WTC11 (cell line): ENCODE measurements at regions not wholly inside any gene's neighbourhood (a gene's known extent, or its start where the extent isn't known, plus 50 kb on each side); places are given as distances from the start of the nearest gene placed in this dataset.
"Not testable (repeated sequence)": the region's sequence is repeated elsewhere in the genome, so short reads cannot be mapped to it uniquely, and the experiment has no call there.

Source experiments
- ATAC-seq: fragments of 200-7000 bp; cut with Tn5 transposase; 2 replicates; pipeline ENCODE4 v1.10.0; 2021; ENCODE audit warnings: mild to moderate bottlenecking, moderate library complexity
- CTCF ChIA-PET: fragments of 300-600 bp; sonication (Branson Sonifier 250); formaldehyde crosslinking; loops from one replicate; lab custom pipeline; 2021; ENCODE audit warnings: antibody characterized with exemption; lab: Charles Lee
- POLR2A ChIA-PET: fragments of 350-600 bp; sonication (Branson Sonifier 250); formaldehyde crosslinking; loops from one replicate; lab custom pipeline; 2021; ENCODE audit warnings: antibody characterized with exemption; lab: Charles Lee
- DNase-seq: peaks from one replicate; pipeline ENCODE4 v3.0.0; 2021; ENCODE audit warnings: low spot score
- H3K27ac Mint-ChIP-seq: 2 replicates; pipeline ENCODE4 v1.8.0; 2021; ENCODE audit warnings: mixed read lengths
- H3K27me3 Mint-ChIP-seq: 2 replicates; pipeline ENCODE4 v1.8.0; 2021; ENCODE audit warnings: low read depth, mild to moderate bottlenecking, moderate library complexity, mixed read lengths
- H3K36me3 Mint-ChIP-seq: 2 replicates; pipeline ENCODE4 v1.8.0; 2021; ENCODE audit warnings: mixed read lengths
- H3K4me1 Mint-ChIP-seq: 2 replicates; pipeline ENCODE4 v1.8.0; 2022; ENCODE audit warnings: mixed read lengths
- H3K4me3 Mint-ChIP-seq: 2 replicates; pipeline ENCODE4 v1.8.0; 2021; ENCODE audit warnings: mild to moderate bottlenecking, moderate library complexity, mixed read lengths
- H3K9me3 Mint-ChIP-seq: 2 replicates; pipeline ENCODE4 v1.8.0; 2021; ENCODE audit warnings: mixed read lengths
- GRHL2 ChIP-seq: fragments of 250-450 bp; sonication (Bioruptor Pico); IDR thresholded peaks from 2 replicates; pipeline ENCODE4 v1.8.0; 2022; ENCODE audit warnings: mild to moderate bottlenecking, moderate library complexity; ENCODE audit not compliant: insufficient replicate concordance, severe bottlenecking
- HMGA2 ChIP-seq: fragments of 250-450 bp; sonication (Bioruptor Pico); IDR thresholded peaks from 2 replicates; pipeline ENCODE4 v1.4.0; 2021; ENCODE audit warnings: mild to moderate bottlenecking, moderate library complexity
- IRF1 ChIP-seq: sonication (generic); formaldehyde crosslinking; IDR thresholded peaks from 2 replicates; pipeline ENCODE4 v1.8.0; 2023; ENCODE audit warnings: missing genetic modification reagents
- KAT7 ChIP-seq: sonication (generic); formaldehyde crosslinking; IDR thresholded peaks from 2 replicates; pipeline ENCODE4 v1.8.1; 2023; ENCODE audit warnings: missing genetic modification reagents, mild to moderate bottlenecking, borderline replicate concordance
- NFE2L1 ChIP-seq: sonication (generic); formaldehyde crosslinking; IDR thresholded peaks from 2 replicates; pipeline ENCODE4 v1.8.1; 2023; ENCODE audit warnings: missing genetic modification reagents
- NR1H2 ChIP-seq: sonication (generic); formaldehyde crosslinking; IDR thresholded peaks from 2 replicates; pipeline ENCODE4 v1.9.0; 2021; ENCODE audit warnings: mild to moderate bottlenecking, moderate library complexity, missing genetic modification reagents
- SMAD4 ChIP-seq: sonication (generic); formaldehyde crosslinking; IDR thresholded peaks from 2 replicates; pipeline ENCODE4 v1.8.0; 2022; ENCODE audit warnings: mild to moderate bottlenecking, missing genetic modification reagents
- SOX15 ChIP-seq: fragments of 250-450 bp; sonication (Bioruptor Pico); IDR thresholded peaks from 2 replicates; pipeline ENCODE4 v1.9.0; 2021; ENCODE audit warnings: mild to moderate bottlenecking
- SP1 ChIP-seq: sonication (generic); formaldehyde crosslinking; conservative IDR thresholded peaks from 2 replicates; pipeline ENCODE4 v1.8.1; 2022; ENCODE audit warnings: missing genetic modification reagents
- TCF7 ChIP-seq: sonication (generic); formaldehyde crosslinking; IDR thresholded peaks from 2 replicates; pipeline ENCODE4 v1.8.0; 2022; ENCODE audit warnings: mild to moderate bottlenecking, low read depth, missing genetic modification reagents, moderate library complexity
- USF1 ChIP-seq: sonication (generic); formaldehyde crosslinking; IDR thresholded peaks from 2 replicates; pipeline ENCODE4 v1.8.0; 2022; ENCODE audit warnings: mild to moderate bottlenecking, missing genetic modification reagents
- ZNF121 ChIP-seq: sonication (generic); formaldehyde crosslinking; IDR thresholded peaks from 2 replicates; pipeline ENCODE4 v1.8.0; 2023; ENCODE audit warnings: missing genetic modification reagents
- ZNF138 ChIP-seq: sonication (generic); formaldehyde crosslinking; conservative IDR thresholded peaks from 2 replicates; pipeline ENCODE4 v1.8.1; 2022; ENCODE audit warnings: mild to moderate bottlenecking, moderate library complexity, missing genetic modification reagents
- ZNF281 ChIP-seq: sonication (generic); formaldehyde crosslinking; IDR thresholded peaks from 2 replicates; pipeline ENCODE4 v1.8.0; 2023; ENCODE audit warnings: mild to moderate bottlenecking, missing genetic modification reagents
- ZNF671 ChIP-seq: fragments of 250-450 bp; sonication (Bioruptor Pico); IDR thresholded peaks from 2 replicates; pipeline ENCODE4 v1.8.0; 2021; ENCODE audit warnings: mild to moderate bottlenecking
- TF ChIP-seq, protein P1 (sequence below): fragments of 250-450 bp; sonication (Bioruptor Pico); conservative IDR thresholded peaks from 2 replicates; pipeline ENCODE4 v1.9.0; 2021; ENCODE audit warnings: mild to moderate bottlenecking
- TF ChIP-seq, protein P2 (sequence below): fragments of 200-600 bp; IDR thresholded peaks from 2 replicates; pipeline ENCODE4 v1.8.0; 2022; ENCODE audit warnings: antibody characterized with exemption

DNA sequence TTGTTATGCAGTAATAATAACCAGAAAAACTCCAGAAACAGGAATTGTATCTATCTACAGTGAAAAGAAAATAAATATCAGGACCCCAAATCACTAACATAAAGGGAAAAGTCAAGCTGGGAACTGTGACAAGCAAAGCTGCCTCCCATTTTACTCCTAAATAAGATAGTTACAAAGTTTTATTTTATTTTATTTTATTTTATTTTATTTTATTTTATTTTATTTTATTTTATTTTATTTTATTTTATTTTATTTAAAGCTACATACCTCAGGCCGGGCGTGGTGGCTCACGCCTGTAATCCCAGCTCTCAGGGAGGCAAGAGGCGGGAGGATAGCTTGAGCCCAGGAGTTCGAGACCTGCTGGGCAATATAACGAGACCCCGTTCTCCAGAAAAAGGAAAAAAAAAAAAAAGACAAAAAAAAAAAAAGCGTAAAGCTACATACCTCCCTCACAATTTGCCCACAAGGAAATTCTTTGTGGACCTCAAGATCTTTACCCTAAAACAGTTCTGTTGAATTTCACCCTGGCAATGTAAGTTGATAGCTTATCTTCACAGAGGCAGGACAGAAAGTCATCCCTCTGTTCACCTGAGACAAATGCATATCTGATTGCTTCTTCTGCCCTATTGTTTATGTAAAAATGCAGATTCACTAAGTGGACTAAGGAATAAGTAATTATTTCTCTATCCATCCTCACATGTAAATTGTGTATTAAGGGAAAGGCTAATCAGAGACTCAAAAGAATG lies 115.3 kb downstream of the OR2B2 start:
- not testable (repeated sequence) for ATAC-seq, DNase-seq, H3K9me3 Mint-ChIP-seq, H3K36me3 Mint-ChIP-seq, H3K4me3 Mint-ChIP-seq
- H3K27me3 Mint-ChIP-seq: peaks cover 12% of the 10 kb centered on the region; the same call in 1 of the 2 replicates
- peak overlapping the region; percentile 48; the same call in 1 of the 2 replicates for H3K27ac Mint-ChIP-seq
- ChIA-PET CTCF (interaction anchor here (0.6 to 2.3 kb wide), 22 partner anchors 9 to 619 kb away, joined by 3 to 16 read pairs (median 4); partner anchors contain the start of gene ZNF184), POLR2A (interaction anchor here (0.6 to 2.2 kb wide), 6 partner anchors 11 to 1524 kb away, joined by 3 to 17 read pairs (median 4); a partner anchor contains a TSS)
- peaks cover 18% of the 10 kb centered on the region for H3K4me1 Mint-ChIP-seq
- peak; percentile 98 for TF ChIP-seq HMGA2 (CRISPR knock-in tag)

- CTCF ChIA-PET: interaction anchor here (0.6 to 2.3 kb wide), 33 partner anchors 8 to 669 kb away, joined by 3 to 16 read pairs (median 4); partner anchors contain the start of gene ZNF184
- H3K27ac Mint-ChIP-seq: peak overlapping the region; percentile 92
Observed at GRCh38 chr6:27795697-27796494, 116.3 kb downstream of the OR2B2 start.

DNA sequence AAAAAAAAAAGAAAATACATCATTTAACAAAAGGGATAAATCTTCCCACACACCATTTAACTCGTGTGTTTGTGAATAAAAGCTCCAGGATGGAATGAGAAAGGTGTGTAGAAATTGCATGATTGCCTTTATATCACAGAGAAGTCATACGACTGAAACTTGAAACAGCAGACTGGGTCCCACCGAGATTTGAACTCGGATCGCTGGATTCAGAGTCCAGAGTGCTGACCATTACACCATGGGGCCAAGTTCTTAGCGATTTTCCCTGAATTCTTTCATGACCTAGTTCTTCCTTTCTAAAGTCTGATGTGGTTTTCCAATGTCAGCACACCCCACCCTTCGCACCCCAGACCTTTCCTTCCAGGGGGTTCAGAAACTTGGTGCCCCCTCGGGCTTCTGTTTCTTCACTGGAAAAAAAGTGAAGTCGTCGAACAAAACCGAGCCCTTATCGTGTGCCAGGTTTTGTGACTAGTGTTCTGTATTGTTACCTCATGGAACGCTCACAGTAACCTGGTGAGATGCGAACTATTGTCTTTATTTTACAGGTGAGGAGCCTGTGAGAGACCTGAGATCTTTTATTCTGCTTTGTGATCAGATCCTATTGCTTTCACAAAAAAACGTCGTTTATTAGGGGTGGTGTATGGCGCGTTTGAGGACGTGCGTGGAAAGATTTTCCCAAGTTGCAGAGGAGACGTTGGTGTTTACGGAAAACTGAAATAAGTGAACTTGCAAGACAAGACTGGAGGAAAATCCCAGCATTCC lies 120.8 kb downstream of the OR2B2 start:
- Mint-ChIP-seq H3K27me3 (peaks cover 28% of the 10 kb centered on the region), H3K4me3 (peak overlapping the region; percentile 96), H3K36me3 (no peaks in the 10 kb centered on the region), H3K27ac (peak overlapping the region; percentile 78), H3K9me3 (no peaks in the 10 kb centered on the region), H3K4me1 (peaks cover 10% of the 10 kb centered on the region)
- peak; percentile 49 for ATAC-seq
- ChIA-PET POLR2A (no interaction called here), CTCF (no interaction called here)
- peak; percentile 71 for DNase-seq
- TF ChIP-seq ZNF281 (CRISPR knock-in tag) (no peak), ZNF121 (CRISPR knock-in tag) (no peak), KAT7 (CRISPR knock-in tag) (no peak), IRF1 (CRISPR knock-in tag) (no peak), SP1 (CRISPR knock-in tag) (no peak; the same call in 1 of the 2 replicates), SMAD4 (CRISPR knock-in tag) (no peak), ZNF138 (CRISPR knock-in tag) (no peak), GRHL2 (CRISPR knock-in tag) (no peak), USF1 (CRISPR knock-in tag) (no peak), TCF7 (CRISPR knock-in tag) (no peak), SOX15 (CRISPR knock-in tag) (no peak), ZNF671 (CRISPR knock-in tag) (no peak)
- TF ChIP-seq, protein P1, sequence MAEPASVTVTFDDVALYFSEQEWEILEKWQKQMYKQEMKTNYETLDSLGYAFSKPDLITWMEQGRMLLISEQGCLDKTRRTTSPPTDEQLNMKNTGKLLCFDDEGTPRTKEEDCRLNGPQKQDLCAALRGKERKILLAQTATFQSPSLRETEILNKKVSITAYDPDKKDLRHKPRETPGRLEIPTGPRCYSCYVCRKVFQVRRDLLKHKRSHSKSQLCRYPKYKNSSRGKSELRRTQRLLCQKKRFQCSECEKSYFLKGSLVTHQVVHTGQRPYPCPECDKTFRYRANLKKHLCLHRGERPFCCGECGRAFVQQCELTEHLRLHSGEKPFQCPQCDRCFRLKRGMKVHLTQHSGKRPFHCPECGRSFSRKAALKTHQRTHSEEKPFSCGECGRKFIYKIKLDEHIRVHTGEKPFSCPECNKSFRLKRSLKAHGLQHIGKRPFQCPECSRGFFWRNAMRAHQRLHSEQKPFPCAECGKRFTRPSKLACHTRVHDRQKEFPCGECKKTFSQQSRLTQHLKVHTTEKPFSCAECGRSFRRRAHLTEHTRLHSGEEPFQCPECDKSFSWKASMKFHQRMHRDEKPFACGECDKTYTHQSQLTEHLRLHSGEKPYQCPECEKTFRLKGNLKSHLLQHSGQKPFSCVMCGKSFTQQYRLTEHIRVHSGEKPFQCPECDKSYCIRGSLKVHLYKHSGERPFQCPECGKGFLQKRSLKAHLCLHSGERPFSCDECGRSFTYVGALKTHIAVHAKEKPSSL (CRISPR knock-in tag): no peak

More at GRCh38 chr6:27795697-27796494, 116.3 kb downstream of the OR2B2 start:
- Mint-ChIP-seq H3K27me3 (peaks cover 12% of the 10 kb centered on the region), H3K9me3 (no peaks in the 10 kb centered on the region), H3K4me3 (peak overlapping the region; percentile 29), H3K36me3 (no peaks in the 10 kb centered on the region), H3K4me1 (peaks cover 15% of the 10 kb centered on the region)
- ATAC-seq (peak; percentile 29), DNase-seq (no peak)
- POLR2A ChIA-PET: interaction anchor here (1.0 to 2.2 kb wide), 5 partner anchors 12 to 649 kb away, joined by 3 to 17 read pairs (median 6); a partner anchor contains a TSS
- TF ChIP-seq, protein P2, sequence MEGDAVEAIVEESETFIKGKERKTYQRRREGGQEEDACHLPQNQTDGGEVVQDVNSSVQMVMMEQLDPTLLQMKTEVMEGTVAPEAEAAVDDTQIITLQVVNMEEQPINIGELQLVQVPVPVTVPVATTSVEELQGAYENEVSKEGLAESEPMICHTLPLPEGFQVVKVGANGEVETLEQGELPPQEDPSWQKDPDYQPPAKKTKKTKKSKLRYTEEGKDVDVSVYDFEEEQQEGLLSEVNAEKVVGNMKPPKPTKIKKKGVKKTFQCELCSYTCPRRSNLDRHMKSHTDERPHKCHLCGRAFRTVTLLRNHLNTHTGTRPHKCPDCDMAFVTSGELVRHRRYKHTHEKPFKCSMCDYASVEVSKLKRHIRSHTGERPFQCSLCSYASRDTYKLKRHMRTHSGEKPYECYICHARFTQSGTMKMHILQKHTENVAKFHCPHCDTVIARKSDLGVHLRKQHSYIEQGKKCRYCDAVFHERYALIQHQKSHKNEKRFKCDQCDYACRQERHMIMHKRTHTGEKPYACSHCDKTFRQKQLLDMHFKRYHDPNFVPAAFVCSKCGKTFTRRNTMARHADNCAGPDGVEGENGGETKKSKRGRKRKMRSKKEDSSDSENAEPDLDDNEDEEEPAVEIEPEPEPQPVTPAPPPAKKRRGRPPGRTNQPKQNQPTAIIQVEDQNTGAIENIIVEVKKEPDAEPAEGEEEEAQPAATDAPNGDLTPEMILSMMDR: peak; percentile 82
- TF ChIP-seq NFE2L1 (CRISPR knock-in tag): no peak
- TF ChIP-seq NR1H2: no peak
